Osteoblast (primary cell): ENCODE measurements at regions not wholly inside any gene's neighbourhood (a gene's known extent, or its start where the extent isn't known, plus 50 kb on each side); places are given as distances from the start of the nearest gene placed in this dataset.

ENCODE experiments used
- DNase-seq: peaks from one replicate; pipeline ENCODE4 v3.0.0; 2011; ENCODE audit warnings: low spot score, mixed read lengths; ENCODE audit not compliant: insufficient read length; ENCODE audit errors: missing footprints
- H2AFZ ChIP-seq: 2 replicates; pipeline ENCODE4 v1.6.0; 2011; ENCODE audit warnings: mild to moderate bottlenecking, low read length
- H3K27ac ChIP-seq: 2 replicates; pipeline ENCODE4 v1.5.1; 2011; ENCODE audit warnings: mild to moderate bottlenecking, low read depth, low read length, moderate library complexity
- H3K27me3 ChIP-seq: 2 replicates; pipeline ENCODE4 v1.6.0; 2012; ENCODE audit warnings: mild to moderate bottlenecking, control low read depth, inconsistent platforms, low read length, moderate library complexity; ENCODE audit not compliant: insufficient read depth
- H3K36me3 ChIP-seq: 2 replicates; pipeline ENCODE4 v1.5.1; 2011; ENCODE audit warnings: mild to moderate bottlenecking, low read length, control low read depth, moderate library complexity; ENCODE audit not compliant: insufficient read depth
- H3K4me1 ChIP-seq: 2 replicates; pipeline ENCODE4 v1.5.1; 2011; ENCODE audit warnings: mild to moderate bottlenecking, low read length, control low read depth, moderate library complexity; ENCODE audit not compliant: insufficient read depth
- H3K4me2 ChIP-seq: 2 replicates; pipeline ENCODE4 v1.6.0; 2011; ENCODE audit warnings: mild to moderate bottlenecking, low read length; ENCODE audit not compliant: insufficient read depth
- H3K4me3 ChIP-seq: fragments of 200-600 bp; sonication (generic); 3 replicates; pipeline ENCODE4 v1.5.1; 2012; ENCODE audit warnings: mild to moderate bottlenecking, low read length, inconsistent platforms; ENCODE audit not compliant: insufficient read depth
- H3K79me2 ChIP-seq: 2 replicates; pipeline ENCODE4 v1.6.0; 2012; ENCODE audit warnings: mild to moderate bottlenecking, low read length, control low read depth, inconsistent platforms; ENCODE audit not compliant: insufficient read depth
- H3K9me3 ChIP-seq: 2 replicates; pipeline ENCODE4 v1.5.1; 2011; ENCODE audit warnings: low read depth, low read length, control low read depth
- H4K20me1 ChIP-seq: 2 replicates; pipeline ENCODE4 v1.6.0; 2012; ENCODE audit warnings: mild to moderate bottlenecking, low read length, control low read depth; ENCODE audit not compliant: insufficient read depth
- CTCF ChIP-seq: IDR thresholded peaks from 2 replicates; pipeline ENCODE4 v1.5.1; 2011; ENCODE audit warnings: mild to moderate bottlenecking, low read depth, low read length, moderate library complexity; ENCODE audit errors: extremely low read depth

DNA sequence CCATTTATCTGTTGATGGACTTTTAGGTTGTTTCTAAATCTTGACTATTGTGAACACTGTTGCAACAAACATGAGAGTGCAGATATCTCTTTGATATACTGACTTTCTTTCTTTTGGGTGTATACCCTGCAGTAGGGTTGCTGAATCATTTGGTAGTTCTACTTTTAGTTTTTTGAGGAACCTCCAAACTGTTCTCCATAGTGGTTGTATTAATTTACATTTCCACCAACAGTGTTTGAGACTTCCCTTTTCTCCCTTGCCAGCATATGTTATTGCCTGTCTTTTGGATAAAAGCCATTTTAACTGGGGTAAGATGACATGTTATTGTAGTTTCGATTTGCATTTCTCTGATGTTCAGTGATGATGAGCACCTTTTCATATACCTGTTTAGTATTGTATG lies 330.0 kb downstream of the DDX10 start:
- Histone ChIP-seq H3K36me3 (no peaks in the 10 kb centered on the region), H3K9me3 (no peaks in the 10 kb centered on the region), H3K4me2 (no peak overlapping the region), H2AFZ (no peak overlapping the region), H3K79me2 (no peaks in the 10 kb centered on the region), H3K4me3 (no peak overlapping the region), H3K27me3 (no peaks in the 10 kb centered on the region), H3K27ac (no peak overlapping the region), H3K4me1 (no peaks in the 10 kb centered on the region), H4K20me1 (no peaks in the 10 kb centered on the region)
- no peak for DNase-seq
- no peak for TF ChIP-seq CTCF

DNA sequence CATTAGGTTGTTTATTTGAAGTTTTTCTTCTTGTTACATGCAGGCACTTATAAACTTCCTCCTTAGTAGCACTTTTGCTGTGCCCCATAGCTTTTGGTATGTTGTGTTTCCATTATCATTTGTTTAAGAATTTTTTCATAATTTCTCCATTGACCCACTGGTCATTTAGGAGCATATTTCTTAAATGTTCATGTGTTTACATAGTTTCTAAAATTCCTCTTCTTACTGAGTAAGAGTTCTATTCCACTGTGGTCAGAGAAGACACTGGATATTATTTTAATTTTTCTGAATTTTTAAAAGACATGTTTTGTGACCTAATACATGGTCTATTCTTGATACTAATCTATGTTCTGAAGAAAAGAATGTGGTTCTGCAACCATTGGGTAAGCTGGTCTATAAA lies 333.0 kb downstream of the DDX10 start:
- Histone ChIP-seq H3K27ac (no peak overlapping the region), H3K27me3 (no peaks in the 10 kb centered on the region), H3K36me3 (no peaks in the 10 kb centered on the region), H3K4me3 (no peak overlapping the region), H2AFZ (no peak overlapping the region), H3K9me3 (no peaks in the 10 kb centered on the region), H4K20me1 (no peaks in the 10 kb centered on the region), H3K79me2 (no peaks in the 10 kb centered on the region), H3K4me2 (no peak overlapping the region), H3K4me1 (no peaks in the 10 kb centered on the region)
- no peak for DNase-seq
- no peak for TF ChIP-seq CTCF

DNA sequence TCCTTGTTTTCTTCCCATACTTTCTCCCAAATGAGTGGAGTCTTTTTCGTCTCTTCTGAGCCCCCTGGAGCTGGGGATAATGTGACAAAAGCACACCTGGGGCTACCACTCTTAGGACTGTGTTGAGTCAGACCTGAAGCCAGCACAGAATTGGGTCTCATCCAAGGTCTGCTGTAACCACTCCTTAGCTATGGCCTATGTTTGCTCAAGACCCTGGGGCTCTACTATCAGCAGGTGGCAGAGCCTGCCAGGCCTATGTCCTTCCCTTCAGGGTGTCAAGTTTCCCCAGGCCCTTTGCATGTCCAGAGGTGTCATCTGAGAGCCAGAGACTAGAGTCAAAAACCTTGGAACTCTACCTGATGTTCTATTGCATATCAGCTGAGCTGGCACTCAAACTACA lies 335.7 kb downstream of the DDX10 start:
- H4K20me1 ChIP-seq = no peaks in the 10 kb centered on the region
- H3K9me3 ChIP-seq = no peaks in the 10 kb centered on the region
- H3K79me2 ChIP-seq = no peaks in the 10 kb centered on the region
- no peak for TF ChIP-seq CTCF
- no peak for DNase-seq
- H3K27me3 ChIP-seq = no peaks in the 10 kb centered on the region
- H3K4me3 ChIP-seq = no peak overlapping the region
- no peak overlapping the region for H3K4me2 ChIP-seq
- no peaks in the 10 kb centered on the region for H3K36me3 ChIP-seq
- no peak overlapping the region for H3K27ac ChIP-seq
- H3K4me1 ChIP-seq = no peaks in the 10 kb centered on the region
- H2AFZ ChIP-seq = no peak overlapping the region

GRCh38 chr11:109001585-109001984 lies 336.7 kb downstream of the DDX10 start:
- H3K4me1 ChIP-seq = no peaks in the 10 kb centered on the region
- H2AFZ ChIP-seq = no peak overlapping the region
- H3K27me3 ChIP-seq = no peaks in the 10 kb centered on the region
- TF ChIP-seq CTCF = no peak
- no peaks in the 10 kb centered on the region for H3K79me2 ChIP-seq
- no peaks in the 10 kb centered on the region for H3K36me3 ChIP-seq
- H4K20me1 ChIP-seq = no peaks in the 10 kb centered on the region
- H3K4me2 ChIP-seq = no peak overlapping the region
- no peak for DNase-seq
- no peaks in the 10 kb centered on the region for H3K9me3 ChIP-seq
- H3K27ac ChIP-seq = no peak overlapping the region
- H3K4me3 ChIP-seq = no peak overlapping the region
